WTC11 (cell line): ENCODE measurements at regions not wholly inside any gene's neighbourhood (a gene's known extent, or its start where the extent isn't known, plus 50 kb on each side); places are given as distances from the start of the nearest gene placed in this dataset.

Experiments used
- ATF3 ChIP-seq: sonication (generic); formaldehyde crosslinking; conservative IDR thresholded peaks from 2 replicates; pipeline ENCODE4 v1.8.1; 2022; ENCODE audit warnings: mild to moderate bottlenecking, missing genetic modification reagents
- CTCF ChIP-seq: fragments of 200-600 bp; IDR thresholded peaks from 2 replicates; pipeline ENCODE4 v1.8.0; 2022; ENCODE audit warnings: antibody characterized with exemption
- ETV6 ChIP-seq: sonication (generic); formaldehyde crosslinking; IDR thresholded peaks from 2 replicates; pipeline ENCODE4 v1.8.1; 2022; ENCODE audit warnings: mild to moderate bottlenecking, missing genetic modification reagents
- PRDM15 ChIP-seq: sonication (generic); formaldehyde crosslinking; IDR thresholded peaks from 2 replicates; pipeline ENCODE4 v1.8.0; 2022; ENCODE audit warnings: missing genetic modification reagents
- USF1 ChIP-seq: sonication (generic); formaldehyde crosslinking; IDR thresholded peaks from 2 replicates; pipeline ENCODE4 v1.8.0; 2022; ENCODE audit warnings: mild to moderate bottlenecking, missing genetic modification reagents
- USF2 ChIP-seq: sonication (generic); formaldehyde crosslinking; IDR thresholded peaks from 2 replicates; pipeline ENCODE4 v1.8.1; 2023; ENCODE audit warnings: mild to moderate bottlenecking, missing genetic modification reagents, moderate library complexity
- ZBTB43 ChIP-seq: sonication (generic); formaldehyde crosslinking; IDR thresholded peaks from 2 replicates; pipeline ENCODE4 v1.8.1; 2023; ENCODE audit warnings: mild to moderate bottlenecking, missing genetic modification reagents
- ZNF317 ChIP-seq: sonication (generic); formaldehyde crosslinking; IDR thresholded peaks from 2 replicates; pipeline ENCODE4 v1.8.1; 2023; ENCODE audit warnings: low read depth, mild to moderate bottlenecking, moderate library complexity, missing genetic modification reagents, borderline replicate concordance
- ZNF396 ChIP-seq: fragments of 250-450 bp; sonication (Bioruptor Pico); IDR thresholded peaks from 2 replicates; pipeline ENCODE4 v1.8.0; 2021; ENCODE audit warnings: mild to moderate bottlenecking, moderate library complexity, borderline replicate concordance
- ZSCAN18 ChIP-seq: fragments of 250-450 bp; sonication (Bioruptor Pico); IDR thresholded peaks from 2 replicates; pipeline ENCODE4 v2.1.2; 2022; ENCODE audit warnings: mild to moderate bottlenecking, moderate library complexity

- TF ChIP-seq ZSCAN18 (CRISPR knock-in tag), result no peak
- TF ChIP-seq ZBTB43 (CRISPR knock-in tag), result no peak
- no peak for TF ChIP-seq CTCF
- TF ChIP-seq ZNF396 (CRISPR knock-in tag), result no peak
- no peak for TF ChIP-seq PRDM15 (CRISPR knock-in tag)
- TF ChIP-seq USF1, result no peak
- no peak for TF ChIP-seq USF2 (CRISPR knock-in tag)
- TF ChIP-seq ATF3 (CRISPR knock-in tag), result no peak
- TF ChIP-seq ZNF317 (CRISPR knock-in tag), result no peak
- no peak for TF ChIP-seq ETV6 (CRISPR knock-in tag)
These were observed 432.9 kb downstream of the GRXCR1 start for GRCh38 chr4:43325220-43325967.
